ENCODE measurements at regions not wholly inside any gene's neighbourhood (a gene's known extent, or its start where the extent isn't known, plus 50 kb on each side); places are given as distances from the start of the nearest gene placed in this dataset.
"Not testable (repeated sequence)": the region's sequence is repeated elsewhere in the genome, so short reads cannot be mapped to it uniquely, and the experiment has no call there.

- no peak for DNase-seq
Observed at GRCh38 chr2:240254337-240255164, 114.1 kb upstream of the OTOS start.

GRCh38 chr2:240255165-240255491 lies 114.7 kb upstream of the OTOS start:
- no peak for DNase-seq

- peak in 1 of 2 donors; percentile 33 for DNase-seq
Observed at GRCh38 chr2:240255811-240256703, 115.6 kb upstream of the OTOS start.

- no peak for DNase-seq
Observed at GRCh38 chr2:240256704-240257637, 116.5 kb upstream of the OTOS start.

- no peak for DNase-seq
Observed at GRCh38 chr2:240257940-240258580, 117.6 kb upstream of the OTOS start.

GRCh38 chr2:240258685-240259084 lies 118.2 kb upstream of the OTOS start:
- DNase-seq = no peak

GRCh38 chr2:240259201-240259923 lies 118.9 kb upstream of the OTOS start:
- peak in 1 of 2 donors; percentile 42 for DNase-seq

GRCh38 chr2:240259924-240260529 lies 119.6 kb upstream of the OTOS start:
- no peak for DNase-seq

- DNase-seq = no peak
Observed at GRCh38 chr2:240260664-240261063, 120.2 kb upstream of the OTOS start.

- not testable (repeated sequence) for DNase-seq
Observed at GRCh38 chr2:240262578-240262977, 122.1 kb upstream of the OTOS start.

GRCh38 chr2:240269380-240269779 lies 128.9 kb upstream of the OTOS start:
- no peak for DNase-seq

GRCh38 chr2:240269886-240270285 lies 129.4 kb upstream of the OTOS start:
- DNase-seq = no peak

GRCh38 chr2:240271716-240272341 lies 131.4 kb upstream of the OTOS start:
- DNase-seq = no peak

- DNase-seq = no peak
Observed at GRCh38 chr2:240275386-240275785, 134.9 kb upstream of the OTOS start.

- peak in 1 of 2 donors; percentile 12 for DNase-seq
Observed at GRCh38 chr2:240277073-240277806, 136.8 kb upstream of the OTOS start.

- DNase-seq = no peak
Observed at GRCh38 chr2:240277807-240278522, 137.5 kb upstream of the OTOS start.

GRCh38 chr2:240278661-240279060 lies 138.2 kb upstream of the OTOS start:
- DNase-seq = no peak

- DNase-seq = no peak
Observed at GRCh38 chr2:240280621-240281020, 140.2 kb upstream of the OTOS start.

Measured in right lung (tissue), 2 donors.